OCI-LY3 (cell line): ENCODE measurements at regions not wholly inside any gene's neighbourhood (a gene's known extent, or its start where the extent isn't known, plus 50 kb on each side); places are given as distances from the start of the nearest gene placed in this dataset.

Experiments
- CTCF ChIP-seq: fragments of 200-600, 300-600 bp; sonication (generic); IDR thresholded peaks from 2 replicates; pipeline ENCODE4 v1.5.1; 2014; ENCODE audit warnings: antibody characterized with exemption, low read length, low read depth
- EZH2phosphoT487 ChIP-seq: fragments of 200-600 bp; shearing (Covaris generic); IDR thresholded peaks from 2 replicates; pipeline ENCODE4 v1.6.1; 2018; ENCODE audit warnings: antibody characterized with exemption, mixed run types, low read depth

- TF ChIP-seq CTCF (no peak), EZH2phosphoT487 (no peak)
Observed at GRCh38 chr18:76005632-76006208, 489.3 kb downstream of the ZNF516 start.
